Rectal smooth muscle tissue (tissue), 1 donor: ENCODE measurements at regions not wholly inside any gene's neighbourhood (a gene's known extent, or its start where the extent isn't known, plus 50 kb on each side); places are given as distances from the start of the nearest gene placed in this dataset.

Source experiments
- H3K27ac ChIP-seq: one replicate; pipeline ENCODE4 v1.7.0; 2013; ENCODE audit warnings: low read depth, low read length, inconsistent platforms
- H3K27me3 ChIP-seq: one replicate; pipeline ENCODE4 v1.7.0; 2013; ENCODE audit warnings: low read length; ENCODE audit not compliant: control insufficient read depth, insufficient read depth
- H3K36me3 ChIP-seq: one replicate; pipeline ENCODE4 v1.7.0; 2013; ENCODE audit warnings: low read length; ENCODE audit not compliant: control insufficient read depth, insufficient read depth
- H3K4me1 ChIP-seq: one replicate; pipeline ENCODE4 v1.7.0; 2013; ENCODE audit warnings: low read length; ENCODE audit not compliant: control insufficient read depth, insufficient read depth
- H3K4me3 ChIP-seq: one replicate; pipeline ENCODE4 v1.7.0; 2013; ENCODE audit warnings: low read length
- H3K9ac ChIP-seq: one replicate; pipeline ENCODE4 v1.7.0; 2013; ENCODE audit warnings: low read length

DNA sequence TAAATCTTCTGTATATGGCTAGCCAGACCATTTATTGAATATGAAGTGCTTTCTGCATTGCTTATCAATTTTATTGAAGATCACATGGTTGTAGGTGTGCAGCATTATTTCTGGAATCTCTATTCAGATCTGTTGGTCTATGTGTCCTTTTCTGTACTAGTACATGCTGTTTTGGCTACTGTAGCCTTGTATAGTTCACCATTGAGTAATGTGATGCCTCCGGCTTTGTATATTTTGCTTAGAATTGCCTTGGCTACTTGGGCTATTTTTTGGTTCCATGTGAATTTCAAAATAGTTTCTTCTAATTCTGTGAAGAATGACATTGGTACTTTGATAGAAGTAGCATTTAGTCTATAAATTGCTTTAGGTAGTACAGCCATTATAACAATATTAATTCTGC is 1187.2 kb downstream of the XPNPEP1 start:
- Histone ChIP-seq H3K27me3 (no peaks in the 10 kb centered on the region), H3K4me3 (no peak overlapping the region), H3K27ac (no peak overlapping the region), H3K36me3 (no peaks in the 10 kb centered on the region), H3K4me1 (no peaks in the 10 kb centered on the region), H3K9ac (no peak overlapping the region)

DNA sequence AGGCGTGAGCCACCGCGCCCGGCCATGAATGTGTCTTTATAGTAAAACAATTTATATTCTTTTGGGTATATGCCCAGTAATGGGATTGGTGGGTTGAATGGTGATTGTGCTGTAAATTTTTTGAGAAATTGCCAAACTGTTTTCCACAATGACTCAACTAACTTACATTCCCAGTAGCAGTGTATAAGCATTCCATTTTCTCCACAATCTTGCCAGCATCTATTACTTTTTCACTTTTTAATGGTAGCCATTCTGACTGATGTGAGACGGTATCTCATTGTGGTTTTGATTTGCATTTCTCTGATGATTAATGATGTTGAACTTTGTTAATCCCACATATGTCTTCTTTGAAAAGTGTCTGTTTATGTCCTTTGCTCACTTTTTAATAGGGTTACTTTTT is 1187.9 kb downstream of the XPNPEP1 start:
- H3K27ac ChIP-seq = no peak overlapping the region
- H3K9ac ChIP-seq = no peak overlapping the region
- H3K27me3 ChIP-seq = no peaks in the 10 kb centered on the region
- H3K4me3 ChIP-seq = no peak overlapping the region
- H3K36me3 ChIP-seq = no peaks in the 10 kb centered on the region
- H3K4me1 ChIP-seq = no peaks in the 10 kb centered on the region

- Histone ChIP-seq H3K4me1 (no peaks in the 10 kb centered on the region), H3K27ac (no peak overlapping the region), H3K27me3 (no peaks in the 10 kb centered on the region), H3K4me3 (no peak overlapping the region), H3K36me3 (no peaks in the 10 kb centered on the region), H3K9ac (no peak overlapping the region)
These were observed 1201.4 kb downstream of the XPNPEP1 start for GRCh38 chr10:108721874-108722273.

DNA sequence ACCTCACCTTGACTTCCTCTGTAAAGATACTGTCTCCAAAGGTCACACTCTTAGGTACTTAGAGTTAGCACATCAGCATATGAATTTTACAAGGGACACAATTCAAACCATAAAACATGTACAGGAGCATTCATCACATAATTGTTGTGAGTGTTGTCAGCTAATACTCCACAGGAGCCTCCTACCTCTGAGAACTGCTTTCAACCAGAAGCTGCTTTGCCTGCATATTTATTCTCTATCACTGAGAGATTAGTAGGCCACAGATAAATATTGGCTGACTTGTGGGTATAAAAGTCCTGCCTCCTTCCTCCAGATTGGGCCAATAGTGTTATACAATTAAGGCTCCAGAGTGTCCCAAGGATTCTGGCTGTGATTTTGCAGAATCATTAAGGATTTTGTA is 1207.0 kb downstream of the XPNPEP1 start:
- no peak overlapping the region for H3K27ac ChIP-seq
- no peaks in the 10 kb centered on the region for H3K27me3 ChIP-seq
- no peak overlapping the region for H3K4me3 ChIP-seq
- no peaks in the 10 kb centered on the region for H3K36me3 ChIP-seq
- no peak overlapping the region for H3K9ac ChIP-seq
- H3K4me1 ChIP-seq = no peaks in the 10 kb centered on the region

- Histone ChIP-seq H3K4me3 (no peak overlapping the region), H3K9ac (no peak overlapping the region), H3K4me1 (no peaks in the 10 kb centered on the region), H3K36me3 (no peaks in the 10 kb centered on the region), H3K27ac (no peak overlapping the region), H3K27me3 (no peaks in the 10 kb centered on the region)
These were observed 1213.2 kb downstream of the XPNPEP1 start for GRCh38 chr10:108709927-108710722.

GRCh38 chr10:108708363-108708762 is 1214.9 kb downstream of the XPNPEP1 start:
- Histone ChIP-seq H3K4me1 (no peaks in the 10 kb centered on the region), H3K4me3 (no peak overlapping the region), H3K27me3 (no peaks in the 10 kb centered on the region), H3K27ac (no peak overlapping the region), H3K9ac (no peak overlapping the region), H3K36me3 (no peaks in the 10 kb centered on the region)

DNA sequence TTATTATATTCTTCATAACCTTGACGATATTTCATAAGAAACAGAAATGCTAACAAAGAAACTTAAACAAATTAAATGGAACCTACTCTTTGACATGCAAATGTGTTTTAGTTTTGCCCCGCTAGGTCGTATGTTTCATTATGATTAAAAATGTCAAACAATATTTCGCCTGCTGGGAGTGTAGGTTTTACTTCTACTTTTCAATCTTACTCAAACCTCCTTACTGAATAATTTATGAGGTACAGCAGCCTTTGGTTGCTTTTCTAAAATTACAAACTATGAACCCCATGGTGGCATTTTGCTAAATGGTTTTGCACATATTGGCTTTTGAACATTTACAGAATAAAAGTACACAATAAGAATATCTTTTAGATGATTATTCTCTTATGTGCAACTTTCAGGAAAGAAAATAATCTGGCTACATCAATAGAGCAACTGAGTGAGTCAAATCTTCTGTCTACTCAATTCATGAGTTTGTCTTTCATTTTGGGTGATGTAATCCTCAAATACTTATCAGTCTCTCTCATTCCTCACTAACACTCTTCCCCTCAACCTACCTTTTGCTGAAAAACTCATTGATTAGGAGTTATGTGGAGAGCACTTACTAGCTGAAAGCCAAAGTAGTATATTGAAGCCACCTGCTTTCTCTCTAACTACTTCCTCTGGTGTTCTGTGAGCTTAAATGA is 1226.4 kb downstream of the XPNPEP1 start:
- Histone ChIP-seq H3K4me1 (no peaks in the 10 kb centered on the region), H3K9ac (no peak overlapping the region), H3K4me3 (no peak overlapping the region), H3K27ac (no peak overlapping the region), H3K36me3 (no peaks in the 10 kb centered on the region), H3K27me3 (no peaks in the 10 kb centered on the region)

GRCh38 chr10:108691126-108691525 is 1232.2 kb downstream of the XPNPEP1 start:
- Histone ChIP-seq H3K36me3 (no peaks in the 10 kb centered on the region), H3K27ac (no peak overlapping the region), H3K9ac (no peak overlapping the region), H3K4me3 (no peak overlapping the region), H3K4me1 (no peaks in the 10 kb centered on the region), H3K27me3 (no peaks in the 10 kb centered on the region)

GRCh38 chr10:108690530-108690929 is 1232.8 kb downstream of the XPNPEP1 start:
- no peaks in the 10 kb centered on the region for H3K4me1 ChIP-seq

GRCh38 chr10:108689891-108690290 is 1233.4 kb downstream of the XPNPEP1 start:
- no peak overlapping the region for H3K4me3 ChIP-seq
- no peaks in the 10 kb centered on the region for H3K36me3 ChIP-seq

More at GRCh38 chr10:108690530-108690929, 1232.8 kb downstream of the XPNPEP1 start:
- Histone ChIP-seq H3K9ac (no peak overlapping the region), H3K36me3 (no peaks in the 10 kb centered on the region), H3K27me3 (no peaks in the 10 kb centered on the region), H3K27ac (no peak overlapping the region), H3K4me3 (no peak overlapping the region)

GRCh38 chr10:108688314-108688713 is 1235.0 kb downstream of the XPNPEP1 start:
- H3K9ac ChIP-seq = no peak overlapping the region
- H3K27ac ChIP-seq = no peak overlapping the region
- H3K27me3 ChIP-seq = no peaks in the 10 kb centered on the region
- H3K4me3 ChIP-seq = no peak overlapping the region
- H3K4me1 ChIP-seq = no peaks in the 10 kb centered on the region
- no peaks in the 10 kb centered on the region for H3K36me3 ChIP-seq

More at GRCh38 chr10:108689891-108690290, 1233.4 kb downstream of the XPNPEP1 start:
- Histone ChIP-seq H3K9ac (no peak overlapping the region), H3K4me1 (no peaks in the 10 kb centered on the region), H3K27ac (no peak overlapping the region), H3K27me3 (no peaks in the 10 kb centered on the region)

GRCh38 chr10:108685863-108686531 is 1237.3 kb downstream of the XPNPEP1 start:
- no peak overlapping the region for H3K4me3 ChIP-seq
- H3K9ac ChIP-seq = no peak overlapping the region
- no peak overlapping the region for H3K27ac ChIP-seq
- no peaks in the 10 kb centered on the region for H3K4me1 ChIP-seq
- H3K36me3 ChIP-seq = no peaks in the 10 kb centered on the region
- H3K27me3 ChIP-seq = no peaks in the 10 kb centered on the region
